GM21390 (cell line): ENCODE measurements at regions not wholly inside any gene's neighbourhood (a gene's known extent, or its start where the extent isn't known, plus 50 kb on each side); places are given as distances from the start of the nearest gene placed in this dataset.

Experiments
- ATAC-seq: cut with Tn5 transposase; IDR thresholded peaks from one replicate; pipeline ENCODE4 v1.9.1; 2021; ENCODE audit not compliant: unreplicated experiment

GRCh38 chr7:69129951-69130350 is 468.3 kb upstream of the AUTS2 start:
- no peak for ATAC-seq

DNA sequence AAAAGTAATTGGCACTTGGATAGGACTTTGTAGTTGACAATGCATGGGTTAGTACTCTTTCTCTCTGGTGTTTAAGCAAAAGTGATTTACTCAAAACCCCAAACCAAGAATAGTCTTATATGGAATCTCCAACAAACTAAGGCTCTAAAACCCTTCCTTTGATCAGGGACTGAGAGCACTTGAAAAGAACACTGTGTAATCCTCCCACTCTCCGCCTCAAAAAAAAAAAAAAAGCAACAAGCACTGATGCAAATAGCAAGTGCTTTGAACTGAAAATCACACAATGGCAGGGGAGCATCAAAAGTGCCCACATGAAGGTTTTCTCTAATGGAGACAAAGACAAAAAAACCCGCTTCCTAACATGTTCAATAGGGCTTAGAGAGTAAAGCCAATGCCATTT is 467.9 kb upstream of the AUTS2 start:
- ATAC-seq = no peak

DNA sequence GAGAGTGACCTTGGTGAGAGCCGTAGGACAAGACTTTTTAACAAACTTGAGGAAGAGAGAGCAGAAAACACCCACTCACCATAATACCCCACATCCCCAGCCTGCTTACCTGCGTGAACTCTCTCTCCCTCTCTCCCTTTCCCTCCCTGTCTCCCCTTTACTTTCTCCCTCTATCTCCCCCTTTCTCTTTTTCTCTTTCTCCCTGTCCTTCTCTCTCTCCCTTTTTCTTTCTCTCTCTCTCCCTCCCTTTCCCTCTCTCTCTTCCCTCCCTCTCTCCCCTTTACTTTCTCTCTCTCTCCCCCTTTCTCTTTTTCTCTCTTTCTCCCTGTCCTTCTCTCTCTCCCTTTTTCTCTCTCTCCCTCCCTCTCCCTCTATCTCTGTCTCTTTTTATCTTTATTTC is 464.0 kb upstream of the AUTS2 start:
- no peak for ATAC-seq

DNA sequence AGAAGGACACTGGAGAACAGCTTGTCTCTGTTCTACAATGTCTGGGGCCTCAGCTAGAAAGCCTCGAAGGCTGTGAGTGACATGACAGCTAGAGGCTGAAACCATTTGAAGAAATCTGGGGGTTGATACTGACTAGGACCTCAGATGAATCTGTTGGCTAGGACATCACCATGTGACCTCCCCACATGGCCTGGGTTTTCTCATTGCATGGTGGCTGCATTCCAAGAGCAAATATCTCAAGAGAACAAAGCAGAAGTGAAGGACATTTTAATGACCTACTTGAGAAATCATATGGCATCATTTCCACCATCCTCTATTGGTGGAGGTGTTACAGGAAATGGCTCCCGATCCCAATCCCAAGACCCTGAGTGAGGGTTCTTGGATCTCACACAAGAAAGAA is 450.6 kb upstream of the AUTS2 start:
- no peak for ATAC-seq

GRCh38 chr7:69149804-69150782 is 448.2 kb upstream of the AUTS2 start:
- no peak for ATAC-seq

- no peak for ATAC-seq
Observed at GRCh38 chr7:69162326-69162725, 435.9 kb upstream of the AUTS2 start.

GRCh38 chr7:69162931-69163670 is 435.2 kb upstream of the AUTS2 start:
- no peak for ATAC-seq

GRCh38 chr7:69166979-69167516 is 431.2 kb upstream of the AUTS2 start:
- no peak for ATAC-seq

DNA sequence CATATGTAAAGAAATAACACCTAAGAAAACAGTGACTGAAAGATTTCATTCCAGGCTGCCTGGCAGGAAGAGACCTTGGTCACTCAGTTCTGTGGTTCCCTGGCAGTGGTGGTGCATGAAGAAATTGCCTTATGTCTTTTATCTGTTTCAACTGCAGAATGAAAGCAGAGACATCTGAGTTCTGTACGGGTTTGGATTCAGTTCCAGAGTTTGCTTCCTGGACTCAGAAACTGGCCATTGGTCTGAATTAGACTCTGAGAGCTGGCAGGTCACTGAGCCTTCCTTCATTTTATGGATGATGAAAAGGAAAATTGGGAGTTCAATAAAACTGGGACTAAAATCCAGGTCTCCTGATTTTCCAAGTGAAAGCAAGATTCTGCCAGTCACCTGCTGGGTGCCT is 428.9 kb upstream of the AUTS2 start:
- ATAC-seq = no peak

DNA sequence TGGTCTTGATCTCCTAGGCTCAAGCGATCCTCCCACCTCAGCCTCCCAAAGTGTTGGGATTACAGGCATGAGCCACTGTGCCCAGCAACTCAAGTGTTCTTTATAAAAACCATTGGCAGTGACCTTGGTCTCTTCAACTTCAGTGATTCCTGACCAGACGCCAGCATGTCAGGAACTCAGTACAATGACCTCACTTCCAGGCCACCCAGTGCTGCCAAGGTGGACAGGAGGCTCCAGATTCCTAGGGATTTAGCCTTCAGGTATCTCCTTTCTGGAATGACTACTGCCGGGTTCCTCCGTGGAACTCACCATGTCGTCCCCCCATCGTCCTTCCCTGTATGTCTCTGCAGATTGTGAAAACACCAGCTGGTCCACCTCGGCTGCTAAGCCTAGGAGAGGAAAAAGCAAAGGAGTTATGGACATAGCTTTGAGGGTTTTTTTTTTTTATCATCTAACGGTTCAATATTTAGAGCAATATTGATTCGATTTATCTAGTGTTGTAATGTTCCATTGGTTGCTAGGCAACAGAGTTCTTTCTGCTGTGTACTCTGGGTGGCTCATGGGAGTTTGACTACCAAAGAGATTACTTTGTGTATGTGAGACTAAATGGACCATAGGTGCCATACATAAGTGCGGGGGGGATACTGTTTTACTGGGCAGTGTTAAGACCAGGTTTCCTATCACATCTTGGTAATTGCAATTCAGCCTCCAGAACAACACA is 425.8 kb upstream of the AUTS2 start:
- no peak for ATAC-seq

DNA sequence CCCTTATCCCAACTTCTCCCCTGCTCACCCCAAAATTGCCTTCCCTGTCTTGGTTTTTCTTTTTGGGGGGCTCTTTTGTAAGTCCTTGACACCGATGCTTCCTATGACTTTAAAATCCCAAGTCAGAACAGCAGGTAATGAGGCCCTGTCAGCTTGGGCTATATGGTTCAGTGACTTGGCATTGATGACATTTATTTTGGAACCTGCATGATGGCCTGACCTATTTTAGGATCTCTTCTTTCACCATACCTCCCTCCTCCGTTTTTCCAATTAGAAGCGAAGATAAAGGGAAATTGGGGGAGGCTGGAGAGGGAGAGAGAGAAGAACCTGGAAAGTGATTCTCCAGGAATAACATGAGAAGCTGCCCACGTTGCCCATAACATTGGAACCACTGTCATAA is 424.9 kb upstream of the AUTS2 start:
- ATAC-seq = no peak

- no peak for ATAC-seq
Observed at GRCh38 chr7:69173846-69174245, 424.4 kb upstream of the AUTS2 start.

GRCh38 chr7:69176841-69177240 is 421.4 kb upstream of the AUTS2 start:
- ATAC-seq = no peak

DNA sequence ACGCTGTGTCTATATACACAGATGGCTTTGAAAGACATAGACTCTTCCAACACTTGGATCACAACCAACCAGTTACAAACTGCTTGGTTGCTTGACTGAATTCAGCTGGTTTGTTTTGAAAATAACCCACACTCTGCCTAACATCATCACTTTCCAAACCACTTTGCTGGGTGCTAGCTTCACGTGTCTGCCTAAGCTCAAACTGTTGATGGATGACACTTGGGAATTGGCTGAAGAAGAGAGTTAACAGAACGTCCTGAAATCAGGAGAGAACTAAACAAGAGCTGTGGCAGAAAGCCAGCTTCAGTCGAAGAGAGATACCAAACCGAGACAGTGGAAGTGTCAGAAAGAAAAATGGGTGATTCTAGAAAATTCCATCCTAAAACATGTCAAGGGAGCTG is 420.8 kb upstream of the AUTS2 start:
- no peak for ATAC-seq

- no peak for ATAC-seq
Observed at GRCh38 chr7:69177941-69178494, 420.3 kb upstream of the AUTS2 start.

GRCh38 chr7:69180662-69181061 is 417.6 kb upstream of the AUTS2 start:
- ATAC-seq = no peak

- no peak for ATAC-seq
Observed at GRCh38 chr7:69182596-69183467, 415.4 kb upstream of the AUTS2 start.

GRCh38 chr7:69184339-69184738 is 413.9 kb upstream of the AUTS2 start:
- ATAC-seq = no peak

DNA sequence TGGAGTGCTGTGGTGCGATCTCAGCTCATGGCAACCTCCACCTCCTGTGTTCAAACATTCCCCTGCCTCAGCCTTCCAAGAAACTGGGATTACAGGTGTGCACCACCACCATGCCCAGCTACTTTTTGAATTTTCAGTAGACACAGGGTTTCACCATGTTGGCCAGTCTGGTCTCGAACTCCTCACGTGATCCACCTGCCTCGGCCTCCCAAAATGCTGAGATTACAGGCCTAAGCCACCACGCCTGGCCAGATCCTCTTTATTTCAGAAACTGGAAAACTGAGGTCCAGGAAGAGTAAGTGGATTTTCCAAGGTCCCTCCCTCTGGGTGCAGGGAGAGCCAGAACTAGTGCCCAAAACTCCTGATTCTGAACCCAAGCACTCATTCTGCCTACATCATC is 413.1 kb upstream of the AUTS2 start:
- no peak for ATAC-seq

DNA sequence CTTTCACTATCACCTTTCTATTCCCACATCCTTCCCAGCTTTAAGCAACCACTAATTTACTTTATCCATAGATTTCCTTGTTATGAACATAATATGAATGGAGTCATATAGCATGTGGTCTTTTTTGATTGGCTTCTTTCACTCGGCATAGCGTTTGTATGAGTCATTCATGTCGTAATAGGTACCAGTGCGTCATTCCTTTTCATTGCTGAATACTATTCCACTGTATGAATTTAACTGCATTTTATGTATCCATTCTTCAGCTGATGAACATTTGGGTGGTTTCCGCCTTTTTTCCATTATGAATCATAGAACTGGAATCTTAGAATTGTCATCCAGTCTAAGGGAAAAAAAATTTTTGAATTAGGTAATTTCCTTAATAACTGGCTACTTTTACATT is 411.3 kb upstream of the AUTS2 start:
- ATAC-seq = no peak
